Prostate gland (tissue), 2 donors: ENCODE measurements at regions not wholly inside any gene's neighbourhood (a gene's known extent, or its start where the extent isn't known, plus 50 kb on each side); places are given as distances from the start of the nearest gene placed in this dataset.

Experiments used
- DNase-seq: peaks from one replicate; pipeline ENCODE4 v3.0.0-alpha.2; 2019; ENCODE audit warnings: low spot score
- H3K27ac ChIP-seq, 2 donors: fragments of 200-600 bp; sonication (generic); 2 replicates each; pipeline ENCODE4 v1.5.1; 2017 to 2019
- H3K27me3 ChIP-seq: fragments of 200-600 bp; sonication (generic); replicated peaks from 2 replicates; pipeline ENCODE4 v1.5.1; 2019; ENCODE audit not compliant: insufficient read depth
- H3K36me3 ChIP-seq, 2 donors: fragments of 200-600 bp; sonication (generic); 1 replicate in 1 of 2; 2 replicates in 1 of 2; pipeline versions ENCODE4 v1.5.1 to v1.8.1; 2017 to 2019
- H3K4me1 ChIP-seq: fragments of 200-600 bp; sonication (generic); replicated peaks from 2 replicates; pipeline ENCODE4 v1.5.1; 2019
- H3K4me3 ChIP-seq, 2 donors: fragments of 200-600 bp; sonication (generic); 2 replicates each; pipeline ENCODE4 v1.5.1; 2017 to 2019
- H3K9me3 ChIP-seq: fragments of 200-600 bp; sonication (generic); 2 replicates; pipeline ENCODE4 v1.5.1; 2017
- POLR2A ChIP-seq: fragments of 450-650 bp; IDR thresholded peaks from one replicate; pipeline ENCODE4 v1.6.1; 2016; ENCODE audit warnings: antibody characterized with exemption, mild to moderate bottlenecking
- POLR2AphosphoS5 ChIP-seq: sonication (generic); formaldehyde crosslinking; IDR thresholded peaks from one replicate; pipeline ENCODE4 v1.6.1; 2017; ENCODE audit warnings: antibody characterized with exemption
- WGBS: methylation state at CpG from one replicate; pipeline ENCODE4 v1.1.5; 2018; 5-methylcytosine and 5-hydroxymethylcytosine counted together
- intact Hi-C: fragments of 100-400 bp; cut with DNase I; formaldehyde crosslinking; loops from one replicate; pipeline ENCODE4 v1.14.2; 2022
- small RNA-seq, 2 donors: library from RNA; depleted of rRNA; stranded (forward); fragments of <200 nt; gene quantifications; one replicate each; pipeline ENCODE3, GENCODE V24; 2016
- TF ChIP-seq, protein P1 (sequence below), 4 experiments: fragments of 200-600 bp in 2 of 4; fragments of 450-650 bp in 2 of 4; sonication (generic) in 2 of 4; IDR thresholded peaks; 1 replicate in 3 of 4; 2 replicates in 1 of 4; pipeline ENCODE4 v1.5.1; 2016 to 2019; ENCODE audit warnings: antibody characterized with exemption in 4 of 4, mild to moderate bottlenecking in 2 of 4, moderate library complexity in 2 of 4

GRCh38 chrX:43605351-43605750 lies 50.7 kb upstream of the MAOA start:
- H3K4me3 ChIP-seq, result no peak overlapping the region
- TF ChIP-seq, protein P1, sequence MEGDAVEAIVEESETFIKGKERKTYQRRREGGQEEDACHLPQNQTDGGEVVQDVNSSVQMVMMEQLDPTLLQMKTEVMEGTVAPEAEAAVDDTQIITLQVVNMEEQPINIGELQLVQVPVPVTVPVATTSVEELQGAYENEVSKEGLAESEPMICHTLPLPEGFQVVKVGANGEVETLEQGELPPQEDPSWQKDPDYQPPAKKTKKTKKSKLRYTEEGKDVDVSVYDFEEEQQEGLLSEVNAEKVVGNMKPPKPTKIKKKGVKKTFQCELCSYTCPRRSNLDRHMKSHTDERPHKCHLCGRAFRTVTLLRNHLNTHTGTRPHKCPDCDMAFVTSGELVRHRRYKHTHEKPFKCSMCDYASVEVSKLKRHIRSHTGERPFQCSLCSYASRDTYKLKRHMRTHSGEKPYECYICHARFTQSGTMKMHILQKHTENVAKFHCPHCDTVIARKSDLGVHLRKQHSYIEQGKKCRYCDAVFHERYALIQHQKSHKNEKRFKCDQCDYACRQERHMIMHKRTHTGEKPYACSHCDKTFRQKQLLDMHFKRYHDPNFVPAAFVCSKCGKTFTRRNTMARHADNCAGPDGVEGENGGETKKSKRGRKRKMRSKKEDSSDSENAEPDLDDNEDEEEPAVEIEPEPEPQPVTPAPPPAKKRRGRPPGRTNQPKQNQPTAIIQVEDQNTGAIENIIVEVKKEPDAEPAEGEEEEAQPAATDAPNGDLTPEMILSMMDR (IDR thresholded peaks at IDR 0.05), result no peak
- TF ChIP-seq POLR2A (no peak), POLR2AphosphoS5 (no peak)
- intact Hi-C loops, result no loop called here

More at GRCh38 chrX:43605351-43605750, 50.7 kb upstream of the MAOA start:
- Histone ChIP-seq H3K4me1 (no peaks in the 10 kb centered on the region), H3K36me3 (no peaks in the 10 kb centered on the region), H3K9me3 (no peaks in the 10 kb centered on the region), H3K27me3 (no peaks in the 10 kb centered on the region), H3K27ac (no peak overlapping the region)
- no peak for DNase-seq
- WGBS, result 86% methylated on average over 4 of the region's 4 CpGs

Small RNA genes in the stretch of these regions (small RNA-seq; reads per million reads assigned to genes)
- 0 reads per million in 2 donors for gene AL451086.1
